ENCODE measurements at regions not wholly inside any gene's neighbourhood (a gene's known extent, or its start where the extent isn't known, plus 50 kb on each side); places are given as distances from the start of the nearest gene placed in this dataset.

GRCh38 chr9:89837162-89837933 is 232.5 kb downstream of the GADD45G start:
- no peak for DNase-seq
- Histone ChIP-seq H3K36me3 (no peaks in the 10 kb centered on the region), H3K4me1 (no peaks in the 10 kb centered on the region), H3K4me3 (ENCODE audit: low read depth, low read length) (no peak overlapping the region), H3K27me3 (no peaks in the 10 kb centered on the region; the same call in 1 of the 2 replicates), H3K9me3 (no peaks in the 10 kb centered on the region)
- TF ChIP-seq, protein P1, sequence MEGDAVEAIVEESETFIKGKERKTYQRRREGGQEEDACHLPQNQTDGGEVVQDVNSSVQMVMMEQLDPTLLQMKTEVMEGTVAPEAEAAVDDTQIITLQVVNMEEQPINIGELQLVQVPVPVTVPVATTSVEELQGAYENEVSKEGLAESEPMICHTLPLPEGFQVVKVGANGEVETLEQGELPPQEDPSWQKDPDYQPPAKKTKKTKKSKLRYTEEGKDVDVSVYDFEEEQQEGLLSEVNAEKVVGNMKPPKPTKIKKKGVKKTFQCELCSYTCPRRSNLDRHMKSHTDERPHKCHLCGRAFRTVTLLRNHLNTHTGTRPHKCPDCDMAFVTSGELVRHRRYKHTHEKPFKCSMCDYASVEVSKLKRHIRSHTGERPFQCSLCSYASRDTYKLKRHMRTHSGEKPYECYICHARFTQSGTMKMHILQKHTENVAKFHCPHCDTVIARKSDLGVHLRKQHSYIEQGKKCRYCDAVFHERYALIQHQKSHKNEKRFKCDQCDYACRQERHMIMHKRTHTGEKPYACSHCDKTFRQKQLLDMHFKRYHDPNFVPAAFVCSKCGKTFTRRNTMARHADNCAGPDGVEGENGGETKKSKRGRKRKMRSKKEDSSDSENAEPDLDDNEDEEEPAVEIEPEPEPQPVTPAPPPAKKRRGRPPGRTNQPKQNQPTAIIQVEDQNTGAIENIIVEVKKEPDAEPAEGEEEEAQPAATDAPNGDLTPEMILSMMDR (IDR thresholded peaks at IDR 0.05; ENCODE audit: low read depth, low read length): no peak

DNA sequence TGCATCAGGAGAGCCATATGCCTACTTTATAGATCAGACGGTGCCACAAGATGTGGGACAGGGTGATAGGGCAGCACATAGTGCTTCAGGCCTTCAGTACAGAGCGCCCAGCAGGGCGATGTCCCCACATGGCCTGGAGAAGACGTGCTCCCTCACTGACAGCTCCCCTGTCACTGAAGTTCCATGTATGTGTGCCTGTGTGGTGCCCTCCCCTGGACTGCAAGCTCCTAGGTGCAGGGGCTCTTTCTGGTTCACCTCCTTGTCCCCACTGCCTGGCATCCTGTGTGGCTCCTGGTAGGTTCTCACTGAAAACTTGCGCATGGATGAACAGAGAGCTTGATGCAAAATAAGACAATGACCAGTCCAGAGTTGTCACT is 233.1 kb downstream of the GADD45G start:
- H3K27me3 ChIP-seq: no peaks in the 10 kb centered on the region; the same call in 1 of the 2 replicates
- H3K9me3 ChIP-seq: no peaks in the 10 kb centered on the region
- no peak for DNase-seq
- no peaks in the 10 kb centered on the region for H3K36me3 ChIP-seq
- no peaks in the 10 kb centered on the region for H3K4me1 ChIP-seq
- TF ChIP-seq, protein P1 (IDR thresholded peaks at IDR 0.05; ENCODE audit: low read depth, low read length): no peak
- H3K4me3 ChIP-seq (ENCODE audit: low read depth, low read length): no peak overlapping the region

GRCh38 chr9:89838621-89839020 is 233.8 kb downstream of the GADD45G start:
- TF ChIP-seq, protein P1 (IDR thresholded peaks at IDR 0.05; ENCODE audit: low read depth, low read length): no peak
- no peaks in the 10 kb centered on the region for H3K27me3 ChIP-seq
- H3K4me1 ChIP-seq: no peaks in the 10 kb centered on the region

DNA sequence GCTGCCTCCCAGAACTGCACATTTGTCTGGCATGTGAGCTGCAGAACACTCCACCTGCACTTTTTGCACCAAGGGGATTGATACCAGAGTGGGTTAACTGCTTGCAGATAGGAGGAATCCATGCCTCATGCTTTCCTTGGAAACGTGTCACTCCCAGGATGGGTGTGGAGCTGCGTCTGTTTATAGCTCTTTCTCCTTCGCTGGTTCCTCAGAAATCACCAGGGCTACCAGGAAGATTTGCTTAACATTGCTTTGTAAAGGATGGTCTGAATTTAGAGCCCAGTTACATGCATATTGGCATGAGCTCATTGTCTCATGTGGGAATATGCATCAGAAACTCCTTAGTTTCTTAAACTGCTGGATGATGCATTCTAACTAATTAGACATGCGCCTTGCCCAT is 234.6 kb downstream of the GADD45G start:
- DNase-seq: no peak
- no peaks in the 10 kb centered on the region for H3K9me3 ChIP-seq
- no peaks in the 10 kb centered on the region for H3K4me1 ChIP-seq
- TF ChIP-seq, protein P1 (IDR thresholded peaks at IDR 0.05; ENCODE audit: low read depth, low read length): no peak
- no peaks in the 10 kb centered on the region for H3K27me3 ChIP-seq
- H3K36me3 ChIP-seq: no peaks in the 10 kb centered on the region
- H3K4me3 ChIP-seq (ENCODE audit: low read depth, low read length): no peak overlapping the region

More at GRCh38 chr9:89838621-89839020, 233.8 kb downstream of the GADD45G start:
- no peak for DNase-seq
- H3K36me3 ChIP-seq: no peaks in the 10 kb centered on the region
- no peak overlapping the region for H3K4me3 ChIP-seq (ENCODE audit: low read depth, low read length)
- H3K9me3 ChIP-seq: no peaks in the 10 kb centered on the region

DNA sequence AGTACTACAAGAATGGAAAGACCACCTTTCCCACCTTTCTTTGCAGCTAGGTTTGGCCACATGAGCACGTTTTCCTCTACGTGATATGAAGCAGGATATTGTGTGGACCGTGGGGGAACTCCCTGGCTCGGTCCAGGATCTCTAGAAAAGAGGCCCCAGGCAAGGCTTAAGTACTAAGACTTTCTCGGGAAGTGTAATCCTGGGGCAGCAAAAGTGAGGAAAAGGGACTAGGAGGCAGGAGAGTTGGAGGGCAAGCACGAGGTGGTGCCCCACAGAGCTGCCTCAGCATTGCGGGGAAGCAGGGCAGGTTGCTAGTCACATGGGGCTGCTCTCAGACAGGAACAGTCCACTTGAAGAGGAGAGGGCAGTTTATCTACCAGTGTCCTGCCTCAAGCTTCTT is 235.1 kb downstream of the GADD45G start:
- Histone ChIP-seq H3K4me1 (no peaks in the 10 kb centered on the region), H3K27me3 (no peaks in the 10 kb centered on the region), H3K9me3 (no peaks in the 10 kb centered on the region), H3K36me3 (no peaks in the 10 kb centered on the region), H3K4me3 (ENCODE audit: low read depth, low read length) (no peak overlapping the region)
- no peak for DNase-seq
- TF ChIP-seq, protein P1 (IDR thresholded peaks at IDR 0.05; ENCODE audit: low read depth, low read length): no peak

GRCh38 chr9:89841456-89841855 is 236.6 kb downstream of the GADD45G start:
- H3K4me1 ChIP-seq: no peaks in the 10 kb centered on the region
- H3K9me3 ChIP-seq: no peaks in the 10 kb centered on the region
- H3K27me3 ChIP-seq: no peaks in the 10 kb centered on the region
- no peak overlapping the region for H3K4me3 ChIP-seq (ENCODE audit: low read depth, low read length)
- DNase-seq: no peak
- H3K36me3 ChIP-seq: no peaks in the 10 kb centered on the region
- TF ChIP-seq, protein P1 (IDR thresholded peaks at IDR 0.05; ENCODE audit: low read depth, low read length): no peak
